Ishikawa (cell line): ENCODE measurements at regions not wholly inside any gene's neighbourhood (a gene's known extent, or its start where the extent isn't known, plus 50 kb on each side); places are given as distances from the start of the nearest gene placed in this dataset.

Experiments
- CEBPB ChIP-seq: IDR thresholded peaks from 2 replicates; pipeline ENCODE4 v1.6.1; 2012
- CREB1 ChIP-seq: IDR thresholded peaks from 2 replicates; pipeline ENCODE4 v1.6.1; 2012; ENCODE audit warnings: low read depth
- EGR1 ChIP-seq: IDR thresholded peaks from 2 replicates; pipeline ENCODE4 v1.6.1; 2012
- EP300 ChIP-seq: IDR thresholded peaks from 2 replicates; pipeline ENCODE4 v1.6.1; 2012; ENCODE audit warnings: borderline replicate concordance
- FOXM1 ChIP-seq: IDR thresholded peaks from 2 replicates; pipeline ENCODE4 v1.6.1; 2012; ENCODE audit warnings: low read depth, borderline replicate concordance
- MAX ChIP-seq: IDR thresholded peaks from 2 replicates; pipeline ENCODE4 v1.6.1; 2012
- NFIC ChIP-seq: IDR thresholded peaks from 2 replicates; pipeline ENCODE4 v1.6.1; 2012
- RAD21 ChIP-seq: IDR thresholded peaks from 2 replicates; pipeline ENCODE4 v1.6.1; 2012; ENCODE audit warnings: low read depth
- REST ChIP-seq: IDR thresholded peaks from 2 replicates; pipeline ENCODE4 v1.6.1; 2012; ENCODE audit warnings: low read depth, mild to moderate bottlenecking
- TAF1 ChIP-seq: IDR thresholded peaks from 2 replicates; pipeline ENCODE4 v1.6.1; 2012; ENCODE audit warnings: low read depth, mild to moderate bottlenecking
- TCF12 ChIP-seq: IDR thresholded peaks from 2 replicates; pipeline ENCODE4 v1.6.1; 2012; ENCODE audit warnings: low read depth
- TEAD4 ChIP-seq: IDR thresholded peaks from 2 replicates; pipeline ENCODE4 v1.6.1; 2012
- YY1 ChIP-seq: IDR thresholded peaks from 2 replicates; pipeline ENCODE4 v1.6.1; 2012; ENCODE audit warnings: low read depth

- no peak for TF ChIP-seq FOXM1
- TF ChIP-seq EP300 = no peak
- no peak for TF ChIP-seq CEBPB
- no peak for TF ChIP-seq TCF12
- no peak for TF ChIP-seq YY1
- TF ChIP-seq RAD21 = peak; percentile 59
- TF ChIP-seq MAX = no peak
- no peak for TF ChIP-seq TAF1
- no peak for TF ChIP-seq TEAD4
- TF ChIP-seq CREB1 = no peak
- TF ChIP-seq EGR1 = no peak
- TF ChIP-seq REST = no peak
- no peak for TF ChIP-seq NFIC
Measured at GRCh38 chr17:51461578-51462004, 201.2 kb downstream of the UTP18 start.
